ENCODE measurements at regions not wholly inside any gene's neighbourhood (a gene's known extent, or its start where the extent isn't known, plus 50 kb on each side); places are given as distances from the start of the nearest gene placed in this dataset.
"Not testable (repeated sequence)": the region's sequence is repeated elsewhere in the genome, so short reads cannot be mapped to it uniquely, and the experiment has no call there.

DNA sequence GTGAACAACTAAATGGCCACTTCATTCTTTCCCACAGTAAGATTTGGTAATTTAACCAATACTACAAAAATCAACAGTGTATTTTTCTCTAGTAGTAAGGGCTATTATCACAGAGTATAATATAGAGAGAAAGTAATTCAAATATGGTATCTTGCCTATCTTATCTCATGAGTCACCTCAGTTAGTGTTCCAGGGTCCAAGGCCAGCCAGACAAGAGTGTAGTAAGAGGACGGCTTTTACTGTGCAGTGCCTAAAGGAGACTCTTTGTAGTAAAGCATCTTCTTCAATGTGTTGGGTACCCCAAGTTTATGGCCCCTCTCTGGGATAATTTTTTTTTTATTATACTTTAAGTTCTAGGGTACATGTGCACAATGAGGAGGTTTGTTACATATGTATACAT, 607.4 kb downstream of the PKHD1 start:
- no peak for DNase-seq (ENCODE audit: low read depth)

DNA sequence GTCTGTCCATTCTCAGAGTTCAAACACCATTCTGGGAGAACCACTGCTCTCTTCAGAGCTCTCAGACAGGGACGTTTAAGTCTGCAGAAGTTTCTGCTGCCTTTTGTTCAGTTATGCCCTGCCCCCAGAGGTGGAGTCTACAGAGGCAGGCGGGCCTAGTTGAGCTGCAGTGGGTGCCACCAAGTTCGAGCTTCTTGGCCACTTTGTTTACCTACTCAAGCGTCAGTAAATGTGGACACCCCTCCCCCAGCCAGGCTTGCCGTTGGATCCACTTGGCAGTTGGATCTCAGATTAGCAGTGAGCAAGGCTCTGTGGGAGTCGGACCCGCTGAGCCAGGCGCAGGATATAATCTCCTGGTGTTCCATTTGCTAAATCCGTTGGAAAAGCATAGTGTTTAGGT, 601.5 kb downstream of the PKHD1 start:
- not testable (repeated sequence) for DNase-seq (ENCODE audit: low read depth)

DNA sequence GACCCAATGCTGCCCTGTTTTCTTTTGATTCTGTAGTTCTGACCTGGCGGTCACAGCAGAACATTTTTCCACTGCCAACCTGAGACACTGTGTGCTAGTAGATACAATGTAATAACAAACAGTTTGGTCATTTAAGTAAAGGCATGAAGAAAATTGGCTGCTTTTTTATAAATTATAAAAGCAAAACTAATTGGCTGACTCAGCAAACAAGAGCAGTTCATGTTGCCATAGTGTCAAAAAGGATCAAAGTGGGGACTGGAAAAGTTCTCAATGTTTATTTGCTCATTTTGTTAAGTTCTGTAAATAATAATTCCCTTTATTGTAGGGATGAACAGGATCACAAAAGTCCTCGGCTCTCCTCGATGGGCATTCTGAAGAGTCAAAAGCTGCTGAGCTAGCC, 599.5 kb downstream of the PKHD1 start:
- no peak for DNase-seq (ENCODE audit: low read depth)

DNA sequence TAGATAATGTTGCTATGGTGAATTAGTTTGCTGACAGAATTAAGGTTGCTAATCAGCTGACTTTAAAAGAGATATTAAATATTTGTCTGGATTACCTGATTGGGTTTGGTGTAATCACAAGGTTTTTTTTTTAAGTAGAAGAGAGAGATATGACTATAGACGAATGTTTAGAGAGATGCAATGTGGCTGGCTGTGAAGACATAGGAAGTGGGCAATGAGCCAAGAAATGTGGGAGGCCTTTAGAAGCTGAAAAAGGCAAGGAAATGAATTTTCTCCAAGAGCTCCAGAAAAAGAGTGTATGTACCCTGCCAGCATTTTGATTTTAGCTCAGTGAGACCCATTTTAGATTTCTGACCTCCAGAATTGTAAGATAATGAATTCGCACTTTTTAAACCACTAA, 598.3 kb downstream of the PKHD1 start:
- no peak for DNase-seq (ENCODE audit: low read depth)

DNA sequence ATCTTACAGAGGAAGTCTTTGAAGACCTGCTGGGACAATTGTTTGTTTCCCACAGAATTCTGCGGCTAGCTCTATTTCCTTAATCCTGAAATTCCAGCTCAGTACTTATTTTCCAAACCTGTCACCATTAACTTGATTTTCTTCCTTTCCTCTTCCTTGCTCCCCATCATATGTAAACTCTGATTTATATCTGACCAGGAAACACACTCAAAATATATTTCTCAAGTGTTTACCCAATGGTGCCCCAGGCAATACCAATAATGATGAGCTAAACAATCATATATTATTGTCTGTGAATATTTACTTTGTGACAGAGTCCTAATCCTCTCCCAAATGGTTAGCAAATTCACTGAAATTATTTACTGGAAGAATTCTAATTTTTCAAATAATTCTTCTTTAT, 597.3 kb downstream of the PKHD1 start:
- no peak for DNase-seq (ENCODE audit: low read depth)

DNA sequence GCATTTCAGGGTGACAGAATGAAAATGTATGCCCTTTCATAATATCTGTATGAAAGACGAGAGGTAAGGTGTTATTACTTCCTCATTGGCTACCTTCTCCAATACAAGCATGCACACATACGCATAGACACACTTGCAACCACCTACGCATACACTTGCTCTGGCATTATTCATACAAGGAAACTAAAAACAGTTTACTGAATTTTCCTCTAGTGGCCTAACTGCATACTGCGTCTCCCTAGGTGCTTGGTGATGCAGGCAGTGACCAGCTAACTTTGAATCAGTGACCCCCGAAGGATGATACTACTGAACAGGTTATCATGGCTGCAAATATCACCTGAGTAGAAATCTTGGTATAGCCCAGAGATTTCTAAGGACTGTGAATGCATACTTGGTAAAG, 593.1 kb downstream of the PKHD1 start:
- DNase-seq (ENCODE audit: low read depth) = no peak

DNA sequence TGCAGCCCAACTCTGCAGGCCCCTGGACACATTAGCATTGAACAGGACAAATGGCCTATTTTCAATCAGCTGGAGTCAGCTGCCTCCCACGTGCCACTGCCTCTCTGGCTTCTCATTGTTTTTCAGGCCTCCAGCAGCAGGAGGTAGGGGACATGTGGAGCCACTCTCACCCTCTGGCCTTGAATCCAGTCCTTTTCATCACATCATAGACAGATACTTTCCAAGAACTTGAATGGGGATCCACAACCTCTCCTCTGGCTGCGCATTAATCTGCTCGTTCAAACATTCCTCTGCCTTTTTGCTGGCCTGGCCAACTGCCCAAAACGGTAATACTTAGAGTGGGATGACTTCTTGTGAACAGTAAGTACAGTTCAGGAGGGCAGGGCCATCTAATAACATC, 592.3 kb downstream of the PKHD1 start:
- DNase-seq (ENCODE audit: low read depth) = no peak

DNA sequence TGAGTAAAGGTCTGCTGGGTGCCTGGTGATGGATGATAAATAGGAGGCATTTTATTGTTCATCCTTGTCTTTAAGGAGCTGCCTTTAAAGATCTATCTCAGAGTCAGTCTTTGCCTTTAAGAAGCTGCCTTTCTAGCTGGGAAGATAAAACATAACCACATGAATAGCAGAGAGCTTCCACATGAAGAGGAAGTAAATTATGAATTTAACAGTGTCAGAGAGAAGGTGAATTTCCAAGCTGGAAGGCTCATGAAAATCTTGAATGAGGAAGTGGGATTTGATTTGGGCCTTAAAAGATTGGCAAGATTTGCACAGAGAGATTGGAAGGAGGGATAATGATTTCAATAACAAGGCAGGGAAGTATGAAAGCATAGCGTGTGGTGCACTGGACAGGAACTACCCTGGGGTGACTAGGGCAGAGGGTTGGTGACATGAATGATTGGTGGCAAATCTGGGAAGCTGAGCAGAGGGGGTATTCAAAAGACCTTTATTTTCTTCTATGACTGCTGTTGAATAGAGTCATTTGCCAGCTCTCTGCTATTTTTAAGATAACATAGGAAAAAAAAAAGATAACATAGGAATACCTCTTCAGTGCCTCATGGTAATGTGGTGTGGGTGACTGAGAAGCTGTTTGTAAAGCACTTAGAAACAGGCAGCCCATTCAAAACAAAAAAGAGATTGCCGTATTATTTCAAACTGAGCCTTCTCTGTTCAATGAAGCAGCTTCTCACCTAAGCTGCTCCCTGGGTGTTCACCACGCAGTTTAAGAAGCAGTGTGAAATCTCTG, 591.6 kb downstream of the PKHD1 start:
- no peak for DNase-seq (ENCODE audit: low read depth)

DNA sequence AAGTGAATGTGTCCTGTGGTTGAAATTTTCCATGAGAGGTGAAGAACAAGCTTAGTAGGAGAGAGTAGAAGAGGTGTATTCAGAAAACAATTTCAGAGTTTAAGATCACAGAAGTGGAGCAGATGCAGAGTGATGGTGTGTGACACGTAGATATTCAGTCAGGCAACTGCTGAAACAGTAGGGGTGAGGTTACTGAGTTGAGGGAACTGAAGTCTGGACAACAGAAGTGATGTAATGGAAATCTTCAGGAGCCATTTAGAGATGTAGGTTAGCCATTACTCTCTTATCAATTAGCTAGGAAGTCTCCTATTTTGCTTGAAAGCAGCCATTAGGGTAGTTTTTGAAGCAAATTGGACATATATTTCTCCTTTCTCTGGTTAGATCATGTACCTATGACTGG, 584.4 kb downstream of the PKHD1 start:
- DNase-seq (ENCODE audit: low read depth) = no peak

DNA sequence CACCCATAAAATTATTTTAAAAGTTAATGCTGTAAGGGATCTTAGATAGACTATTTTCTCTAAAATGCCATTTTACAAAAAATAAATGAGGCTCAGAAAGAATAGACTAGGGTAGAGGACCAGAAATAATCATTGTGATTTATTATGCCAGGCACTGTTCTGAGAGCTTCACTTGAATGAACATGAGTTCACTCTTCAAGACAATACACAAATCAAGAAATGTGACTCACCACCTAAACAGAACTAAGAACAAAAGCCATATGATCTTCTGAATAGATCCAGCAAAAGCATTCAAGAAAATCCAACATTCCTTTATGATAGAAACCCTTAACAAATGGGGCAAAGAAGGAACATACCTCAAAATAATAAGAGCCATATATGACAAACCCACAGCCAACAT, 582.0 kb downstream of the PKHD1 start:
- no peak for DNase-seq (ENCODE audit: low read depth)

DNA sequence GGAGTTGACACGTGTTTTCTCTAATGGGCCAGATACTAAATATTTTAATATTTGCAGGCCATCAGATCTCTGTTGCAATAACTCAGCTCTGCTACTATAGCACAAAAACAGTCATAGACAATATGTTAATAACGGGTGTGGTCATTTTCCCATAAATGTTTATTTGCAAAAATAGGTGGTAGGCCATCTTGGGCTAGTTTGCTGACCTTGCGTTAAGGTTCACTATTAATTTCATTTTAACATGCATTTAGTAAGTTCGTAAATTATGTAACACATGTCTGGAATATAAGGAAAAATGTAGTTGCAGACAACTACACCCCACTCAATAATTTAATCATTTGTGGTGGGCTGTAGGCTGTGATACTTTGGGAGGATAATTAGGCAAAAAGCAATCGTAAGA, 577.8 kb downstream of the PKHD1 start:
- no peak for DNase-seq (ENCODE audit: low read depth)

DNA sequence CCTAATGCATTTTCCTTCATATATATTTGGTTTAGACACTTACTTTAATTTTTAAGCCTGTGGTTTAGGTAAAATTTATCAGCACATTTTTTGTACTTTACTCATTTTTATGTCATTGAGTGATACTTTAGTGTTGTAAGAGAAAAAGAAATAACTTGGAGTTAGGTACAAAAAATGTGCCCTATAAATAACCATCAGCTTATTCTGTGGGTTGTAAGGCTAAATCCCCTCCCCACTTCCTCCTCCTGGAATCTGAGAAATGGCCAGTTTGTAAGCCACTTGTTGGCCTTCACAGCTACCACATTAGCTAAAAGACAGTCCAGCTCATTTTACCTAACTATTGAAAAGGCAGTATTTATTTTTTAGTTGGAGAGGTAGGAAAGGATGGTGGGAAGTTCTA, 576.3 kb downstream of the PKHD1 start:
- no peak for DNase-seq (ENCODE audit: low read depth)

DNA sequence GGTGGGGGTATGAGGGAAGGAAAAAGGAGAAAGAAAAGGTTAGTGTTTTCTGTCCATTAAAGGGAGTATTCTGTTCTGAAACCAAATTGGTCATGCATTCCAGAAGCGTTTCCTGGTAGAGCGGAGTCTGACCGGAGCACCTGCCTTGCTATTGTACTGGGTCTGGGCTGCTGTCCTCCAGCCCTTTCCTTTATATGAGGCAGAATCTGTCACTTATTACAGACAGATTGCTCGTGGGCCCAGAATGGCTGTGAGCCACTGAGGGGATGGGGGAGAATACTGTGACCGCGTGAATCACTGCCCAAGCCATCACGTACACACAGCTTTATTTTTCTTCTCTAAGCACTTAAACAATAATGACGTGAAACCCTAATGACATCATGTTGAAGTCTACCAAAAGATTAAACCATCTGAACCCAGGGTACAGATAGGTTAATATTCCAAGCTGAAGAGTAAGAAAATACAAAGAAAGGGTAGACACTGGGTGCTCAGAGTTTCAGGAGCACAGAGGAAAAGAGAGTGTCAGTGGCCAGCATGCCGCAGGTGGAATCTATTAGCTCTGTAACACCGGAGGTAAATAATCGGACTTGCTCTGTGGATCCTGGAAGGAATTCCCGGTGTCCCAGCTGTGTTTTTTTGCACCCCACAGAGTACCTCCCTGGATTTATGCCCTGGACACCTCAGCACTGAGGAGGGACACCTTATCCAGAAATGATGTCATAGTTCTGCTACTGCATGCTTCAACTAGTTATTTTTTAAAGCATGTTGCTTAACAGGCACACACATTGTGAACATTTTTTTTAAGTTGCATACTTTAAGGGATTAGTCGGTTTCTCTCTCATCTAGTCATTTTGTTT, 573.3 kb downstream of the PKHD1 start:
- no peak for DNase-seq (ENCODE audit: low read depth)

DNA sequence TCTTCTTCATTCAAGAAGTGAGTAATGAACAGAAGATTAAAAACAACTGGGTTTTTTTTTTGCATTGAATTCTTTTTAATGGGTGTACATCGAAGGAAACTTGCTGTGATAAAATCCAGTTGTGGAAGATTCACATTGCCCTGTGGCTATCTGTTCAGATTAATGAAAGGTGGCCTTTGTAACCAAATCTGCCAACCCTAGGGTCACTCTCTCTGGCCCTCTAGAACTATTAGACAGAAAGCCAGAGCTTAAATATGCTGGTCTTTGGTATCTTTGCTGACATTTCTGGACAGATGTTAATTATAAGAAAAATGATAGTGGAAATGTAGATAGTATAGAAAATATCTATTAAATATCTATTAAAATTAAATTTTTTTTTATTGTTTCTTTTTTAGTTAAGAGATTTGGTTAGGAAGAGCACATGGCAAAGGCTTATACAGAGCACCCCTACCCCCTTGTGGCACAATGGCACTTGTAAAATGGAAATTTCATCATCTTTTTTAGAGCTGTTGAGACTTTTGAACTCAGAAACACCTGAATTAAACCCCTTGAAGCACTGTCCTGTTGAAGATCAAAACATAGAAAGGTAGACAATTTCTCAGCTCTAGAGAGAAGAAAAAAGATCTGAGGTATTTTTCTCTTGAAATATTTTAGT, 572.5 kb downstream of the PKHD1 start:
- no peak for DNase-seq (ENCODE audit: low read depth)

DNA sequence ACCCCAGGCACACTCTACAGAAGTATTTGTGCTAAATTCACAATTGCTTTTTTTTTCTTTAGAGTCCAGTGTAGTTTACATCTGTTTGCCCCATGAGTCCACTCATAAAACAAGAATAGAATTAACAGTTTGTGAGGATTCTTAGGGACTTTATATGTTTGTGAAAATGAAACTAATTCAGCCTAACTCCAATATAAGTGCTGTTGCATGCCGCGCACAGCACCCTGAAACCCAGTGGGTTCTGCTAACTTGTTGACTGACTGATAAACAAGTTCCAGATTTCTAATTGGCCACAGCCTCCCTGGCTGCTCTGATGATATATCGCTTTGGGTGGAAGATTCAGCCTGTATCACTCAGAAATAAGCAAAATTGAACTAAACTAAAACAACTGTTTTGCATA, 561.4 kb downstream of the PKHD1 start:
- DNase-seq (ENCODE audit: low read depth) = no peak

DNA sequence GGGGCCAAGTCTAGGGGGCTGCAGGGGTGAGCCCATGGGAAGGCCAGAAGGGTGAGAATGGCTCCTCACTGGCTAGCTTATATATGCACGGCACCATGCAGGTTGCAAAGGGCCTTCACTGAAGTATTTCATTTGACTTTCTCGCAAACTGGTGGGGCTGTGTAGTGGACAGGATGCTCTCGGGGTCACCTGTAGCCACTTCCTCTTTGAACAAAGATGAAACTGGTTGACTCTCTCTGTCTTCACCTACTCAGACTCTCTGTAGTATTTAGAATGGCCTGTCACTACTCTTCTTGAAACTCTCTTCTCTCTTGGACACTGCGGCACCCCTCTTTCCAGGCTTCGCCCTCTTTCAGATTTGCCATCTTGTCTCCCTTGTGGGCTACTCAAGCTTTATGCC, 560.5 kb downstream of the PKHD1 start:
- DNase-seq (ENCODE audit: low read depth) = no peak

DNA sequence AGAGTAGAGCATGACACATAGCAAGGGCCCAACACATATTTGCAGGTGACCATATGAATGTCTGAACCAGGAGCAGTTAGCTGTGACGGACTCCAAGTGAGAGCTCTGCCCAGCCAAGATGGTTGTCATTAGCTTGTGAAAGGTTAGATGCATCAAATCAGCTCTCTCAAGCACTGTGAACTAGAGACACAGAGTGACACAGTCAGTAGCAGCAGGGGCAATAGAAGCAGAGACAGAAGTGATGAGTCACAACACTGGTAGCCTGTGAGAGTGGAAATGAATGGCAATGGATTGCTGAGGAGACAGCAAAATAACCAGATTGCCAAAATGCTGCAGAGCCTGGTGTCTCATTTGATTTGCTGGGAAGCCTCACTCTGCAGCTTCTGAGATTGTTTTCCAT, 558.9 kb downstream of the PKHD1 start:
- DNase-seq (ENCODE audit: low read depth) = no peak

DNA sequence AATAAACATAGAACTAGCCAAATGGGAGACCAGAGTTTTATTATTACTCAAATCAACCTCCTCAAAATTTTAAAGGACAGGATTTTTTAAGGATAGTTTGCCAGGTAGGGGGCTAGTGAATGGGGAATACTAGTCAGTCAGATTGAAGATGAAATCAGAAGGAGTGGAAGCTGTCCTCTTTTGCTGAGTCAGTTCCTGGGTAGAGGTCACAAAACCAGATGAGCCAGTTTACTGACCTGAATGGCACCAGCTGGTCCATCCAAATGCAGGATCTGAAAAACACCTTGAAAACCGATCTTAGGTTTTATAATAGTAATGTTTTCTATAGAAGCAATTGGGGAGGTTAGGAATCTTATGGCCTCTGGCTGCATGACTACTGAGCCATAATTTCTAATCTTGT, 558.2 kb downstream of the PKHD1 start:
- no peak for DNase-seq (ENCODE audit: low read depth)

DNA sequence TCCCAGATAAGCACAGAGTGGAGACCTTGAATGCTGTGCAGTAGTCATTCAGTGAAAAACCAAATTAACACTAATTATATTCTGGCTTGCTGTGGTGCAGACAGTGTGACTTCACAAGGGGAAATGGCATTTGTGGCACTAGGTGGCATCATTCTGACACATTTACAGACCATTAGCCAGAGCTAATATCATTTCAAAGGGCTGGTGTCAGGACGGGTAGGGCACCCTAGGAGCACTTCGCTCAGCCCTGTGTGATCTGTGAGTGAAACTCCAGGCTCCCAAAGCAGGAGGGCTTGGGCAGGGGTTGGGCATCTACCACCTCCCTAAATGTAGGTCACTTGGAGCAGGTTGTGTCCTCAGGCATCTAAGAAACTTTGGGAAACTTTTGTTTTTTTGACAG, 555.8 kb downstream of the PKHD1 start:
- DNase-seq (ENCODE audit: low read depth) = no peak

DNA sequence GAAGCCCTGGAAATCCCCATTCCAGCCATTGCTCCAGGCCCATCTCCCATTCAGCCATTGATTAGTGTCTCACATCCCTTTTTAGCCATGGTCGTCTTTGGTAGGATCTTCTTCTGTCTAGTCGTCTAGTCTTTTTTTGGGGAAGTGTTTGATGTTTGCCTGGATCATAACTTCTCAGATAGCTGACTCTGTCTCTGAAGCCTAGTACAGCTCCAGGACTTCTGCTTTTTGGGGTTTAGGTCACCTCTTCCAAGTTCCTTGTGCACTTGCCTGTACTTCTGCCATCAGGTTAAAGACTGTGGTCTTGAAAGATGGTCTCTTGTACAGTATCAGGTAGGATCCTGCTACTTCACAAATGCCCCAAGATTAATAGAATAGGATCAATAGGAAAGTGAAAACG, 553.5 kb downstream of the PKHD1 start:
- no peak for DNase-seq (ENCODE audit: low read depth)

DNA sequence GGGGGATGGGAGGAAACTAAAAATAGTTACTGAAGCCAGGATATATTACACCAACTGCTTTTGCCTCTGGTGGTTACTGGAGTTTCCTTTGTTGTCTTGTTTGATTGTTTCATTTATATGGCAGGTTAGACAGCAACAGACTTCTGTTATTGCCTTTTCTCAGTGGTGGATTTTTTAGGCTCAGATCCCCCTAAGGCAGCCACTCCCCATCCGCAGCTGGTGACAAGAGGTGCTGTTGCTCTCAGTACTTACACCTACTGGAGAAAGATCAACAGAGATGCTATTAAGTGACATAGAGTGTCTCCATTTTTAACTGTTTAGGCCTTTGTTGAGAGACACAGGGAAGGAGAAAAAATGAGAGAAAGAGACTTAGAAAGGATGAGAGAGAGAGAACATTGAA, 552.1 kb downstream of the PKHD1 start:
- DNase-seq (ENCODE audit: low read depth) = no peak

DNA sequence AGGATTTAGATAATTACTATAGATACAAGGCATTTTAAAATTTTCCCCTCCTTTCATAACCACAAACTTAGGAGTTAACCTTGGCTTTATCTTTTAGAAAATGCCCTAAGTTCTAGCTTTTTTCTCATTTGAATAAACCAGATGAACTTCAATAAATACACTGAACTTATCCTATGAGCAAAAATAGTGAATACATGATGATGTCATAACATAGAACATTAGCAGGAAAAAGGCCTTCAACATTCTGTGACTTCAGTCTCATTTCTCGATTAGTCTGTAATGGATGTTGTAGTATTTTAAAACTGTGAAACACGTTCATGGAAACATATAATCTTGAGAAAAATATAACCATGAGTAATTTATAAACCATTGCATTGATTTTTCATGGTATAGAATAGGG, 550.7 kb downstream of the PKHD1 start:
- DNase-seq (ENCODE audit: low read depth) = no peak

DNA sequence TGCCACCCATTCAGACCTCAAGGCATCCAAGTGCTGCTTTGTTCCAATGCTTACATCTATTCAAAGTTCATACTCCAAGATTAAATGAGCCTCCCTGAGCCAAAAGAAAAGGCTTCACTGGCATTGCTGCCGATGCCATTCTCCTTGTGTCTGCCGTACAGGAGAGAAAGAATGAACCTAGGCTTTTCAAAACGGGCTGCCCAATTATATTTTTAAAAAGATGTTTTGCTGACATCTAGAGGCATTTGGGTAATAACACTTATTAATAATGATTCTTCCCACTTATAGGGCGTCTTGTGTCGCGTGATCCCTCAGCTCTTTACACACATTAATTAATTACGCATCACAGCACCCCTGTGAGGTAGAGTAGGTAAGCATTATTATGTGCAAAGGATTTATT, 545.6 kb downstream of the PKHD1 start:
- no peak for DNase-seq (ENCODE audit: low read depth)
